ENCODE measurements at regions not wholly inside any gene's neighbourhood (a gene's known extent, or its start where the extent isn't known, plus 50 kb on each side); places are given as distances from the start of the nearest gene placed in this dataset.

DNA sequence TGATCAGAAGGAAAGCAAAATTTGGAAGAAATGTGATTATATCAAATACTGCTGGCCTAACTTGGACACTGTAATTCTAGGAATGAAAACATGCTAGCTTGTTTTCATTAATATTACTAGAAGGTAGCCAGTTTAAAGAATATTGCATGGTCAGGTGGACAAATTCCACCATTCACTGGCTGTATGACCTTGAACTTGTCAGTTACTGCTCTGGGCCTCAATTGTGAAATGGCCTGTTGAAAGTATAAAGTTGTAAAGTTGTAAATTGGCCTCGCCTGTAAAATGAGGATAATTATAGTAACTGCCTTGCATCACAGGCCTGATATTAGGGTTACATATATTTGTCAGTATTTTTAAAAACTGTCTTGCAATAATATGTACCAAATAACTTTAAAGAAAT is 398.4 kb upstream of the CHST9 start:
- TF ChIP-seq, protein P1, sequence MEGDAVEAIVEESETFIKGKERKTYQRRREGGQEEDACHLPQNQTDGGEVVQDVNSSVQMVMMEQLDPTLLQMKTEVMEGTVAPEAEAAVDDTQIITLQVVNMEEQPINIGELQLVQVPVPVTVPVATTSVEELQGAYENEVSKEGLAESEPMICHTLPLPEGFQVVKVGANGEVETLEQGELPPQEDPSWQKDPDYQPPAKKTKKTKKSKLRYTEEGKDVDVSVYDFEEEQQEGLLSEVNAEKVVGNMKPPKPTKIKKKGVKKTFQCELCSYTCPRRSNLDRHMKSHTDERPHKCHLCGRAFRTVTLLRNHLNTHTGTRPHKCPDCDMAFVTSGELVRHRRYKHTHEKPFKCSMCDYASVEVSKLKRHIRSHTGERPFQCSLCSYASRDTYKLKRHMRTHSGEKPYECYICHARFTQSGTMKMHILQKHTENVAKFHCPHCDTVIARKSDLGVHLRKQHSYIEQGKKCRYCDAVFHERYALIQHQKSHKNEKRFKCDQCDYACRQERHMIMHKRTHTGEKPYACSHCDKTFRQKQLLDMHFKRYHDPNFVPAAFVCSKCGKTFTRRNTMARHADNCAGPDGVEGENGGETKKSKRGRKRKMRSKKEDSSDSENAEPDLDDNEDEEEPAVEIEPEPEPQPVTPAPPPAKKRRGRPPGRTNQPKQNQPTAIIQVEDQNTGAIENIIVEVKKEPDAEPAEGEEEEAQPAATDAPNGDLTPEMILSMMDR (IDR thresholded peaks at IDR 0.05), result no peak
- Histone ChIP-seq H3K9me3 (peaks cover 10% of the 10 kb centered on the region), H3K4me1 (ENCODE audit: low read depth) (peaks cover 7% of the 10 kb centered on the region), H3K4me3 (no peak overlapping the region), H3K36me3 (ENCODE audit: low read depth) (no peaks in the 10 kb centered on the region)
- intact Hi-C loops (cut with DNase I, micrococcal nuclease), result no loop called here
- ATAC-seq (no peak), DNase-seq (no peak)

DNA sequence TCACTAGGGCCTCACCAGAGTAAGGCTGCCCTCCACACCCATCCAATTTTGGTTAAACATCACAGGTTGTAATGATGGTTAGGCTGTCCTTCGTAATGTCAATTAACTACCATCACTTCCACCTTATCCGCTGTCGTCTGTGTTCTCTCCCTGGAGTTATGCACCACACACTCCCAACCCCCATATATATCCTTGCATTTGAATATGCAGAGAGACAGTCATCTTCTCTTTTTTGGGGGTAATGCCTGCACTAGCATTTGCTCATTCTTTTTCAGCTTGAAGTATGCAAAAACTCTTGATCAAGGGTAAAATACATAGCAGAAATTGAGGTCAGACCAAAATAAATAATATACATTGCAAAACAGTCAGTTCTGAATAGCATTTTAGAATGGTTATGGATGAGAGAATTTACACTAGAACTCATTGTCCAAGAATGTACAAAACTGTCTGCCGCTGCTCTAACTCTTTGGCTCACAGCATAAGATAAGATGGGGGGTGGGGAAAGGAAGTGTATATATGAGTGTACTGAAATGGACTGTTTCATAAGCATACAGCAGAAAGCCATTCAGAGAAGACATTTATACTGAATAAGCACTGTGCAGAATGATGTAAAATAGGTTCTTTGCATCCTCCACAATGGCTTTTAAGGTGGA is 397.8 kb upstream of the CHST9 start:
- ATAC-seq (no peak), DNase-seq (no peak)
- Histone ChIP-seq H3K4me1 (ENCODE audit: low read depth) (peaks cover 7% of the 10 kb centered on the region), H3K4me3 (no peak overlapping the region), H3K9me3 (peaks cover 10% of the 10 kb centered on the region), H3K36me3 (ENCODE audit: low read depth) (no peaks in the 10 kb centered on the region)
- TF ChIP-seq, protein P1 (IDR thresholded peaks at IDR 0.05), result no peak
- intact Hi-C loops (cut with DNase I, micrococcal nuclease), result no loop called here

DNA sequence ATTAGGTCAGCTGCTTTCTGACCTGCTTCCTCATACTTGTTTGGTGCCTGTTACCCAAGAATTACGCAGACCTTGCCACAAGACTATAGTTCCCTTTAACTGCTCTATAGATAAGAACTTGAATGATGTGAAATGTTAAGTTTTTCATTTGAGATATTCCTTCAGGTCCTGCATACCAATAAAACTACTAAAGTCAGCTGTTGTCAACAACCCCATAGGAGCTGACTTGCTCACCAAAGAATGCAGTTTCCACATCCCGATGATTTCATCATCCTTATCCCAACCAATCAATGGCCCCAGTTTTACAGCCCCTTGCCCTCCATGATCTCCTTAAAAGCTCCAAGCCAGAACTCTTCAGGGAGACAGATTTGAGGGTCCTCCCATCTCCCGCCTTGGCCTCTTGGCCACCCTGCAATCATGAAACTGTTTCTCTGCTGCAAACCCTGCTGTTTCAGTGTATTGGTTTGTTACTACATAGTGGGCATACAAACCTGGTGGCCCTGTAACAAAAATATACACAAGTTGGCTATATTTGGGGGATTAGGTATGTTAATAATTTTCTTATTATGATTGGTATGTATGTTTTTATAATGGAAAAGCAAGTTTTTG is 396.3 kb upstream of the CHST9 start:
- TF ChIP-seq, protein P1 (IDR thresholded peaks at IDR 0.05), result no peak
- peaks cover 7% of the 10 kb centered on the region for H3K4me1 ChIP-seq (ENCODE audit: low read depth)
- H3K36me3 ChIP-seq (ENCODE audit: low read depth), result no peaks in the 10 kb centered on the region
- DNase-seq (no peak), ATAC-seq (no peak)
- intact Hi-C loops (cut with DNase I, micrococcal nuclease), result no loop called here
- no peak overlapping the region for H3K4me3 ChIP-seq
- H3K9me3 ChIP-seq, result peaks cover 10% of the 10 kb centered on the region

DNA sequence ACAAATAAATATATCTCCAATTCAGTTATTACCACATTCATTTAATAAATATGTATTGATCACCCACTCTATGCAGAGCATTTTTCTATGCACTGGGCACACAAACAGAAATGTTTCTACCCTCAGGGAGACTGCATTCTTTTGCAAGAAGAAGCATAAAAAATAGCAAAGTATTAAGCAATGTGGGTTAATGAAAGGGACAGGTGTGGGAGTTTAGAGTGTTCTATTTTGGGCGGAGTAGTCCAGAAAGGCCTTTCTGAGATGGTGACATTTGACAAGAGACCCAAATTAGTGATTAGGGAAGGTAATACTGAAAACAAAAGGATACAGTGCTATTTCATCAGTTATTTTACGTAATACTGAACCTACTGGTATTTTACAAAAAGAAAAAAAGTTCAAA is 394.3 kb upstream of the CHST9 start:
- no peak for ATAC-seq
- peaks cover 10% of the 10 kb centered on the region for H3K9me3 ChIP-seq
- TF ChIP-seq, protein P1 (IDR thresholded peaks at IDR 0.05), result no peak
- no peak for DNase-seq
- intact Hi-C loops (cut with DNase I, micrococcal nuclease), result no loop called here
- no peaks in the 10 kb centered on the region for H3K36me3 ChIP-seq (ENCODE audit: low read depth)
- no peaks in the 10 kb centered on the region for H3K4me1 ChIP-seq (ENCODE audit: low read depth)
- no peak overlapping the region for H3K4me3 ChIP-seq

DNA sequence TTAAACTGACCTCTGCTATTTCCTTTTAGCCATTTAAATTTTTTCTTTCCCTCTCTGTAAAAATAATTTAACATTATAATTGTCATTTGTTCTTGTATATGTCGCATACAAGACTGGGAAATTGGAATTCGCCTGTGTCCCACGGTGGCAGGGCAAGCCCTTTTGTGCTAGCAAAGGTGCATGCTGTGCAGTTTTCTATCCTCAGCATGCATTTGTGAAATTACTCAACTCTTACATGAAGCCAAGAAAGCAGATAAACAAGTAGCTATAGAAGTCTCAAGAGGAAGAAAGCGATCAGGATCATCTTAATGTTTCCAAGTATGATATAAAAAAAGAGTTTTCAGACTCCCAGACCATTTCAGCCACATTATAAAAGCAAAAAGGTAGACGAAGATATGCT is 392.6 kb upstream of the CHST9 start:
- H3K4me1 ChIP-seq (ENCODE audit: low read depth), result no peaks in the 10 kb centered on the region
- TF ChIP-seq, protein P1 (IDR thresholded peaks at IDR 0.05), result no peak
- DNase-seq, result no peak
- intact Hi-C loops (cut with DNase I, micrococcal nuclease), result no loop called here
- ATAC-seq, result no peak
- H3K9me3 ChIP-seq, result peaks cover 10% of the 10 kb centered on the region
- no peak overlapping the region for H3K4me3 ChIP-seq
- no peaks in the 10 kb centered on the region for H3K36me3 ChIP-seq (ENCODE audit: low read depth)
